H1 (cell line): ENCODE measurements at regions not wholly inside any gene's neighbourhood (a gene's known extent, or its start where the extent isn't known, plus 50 kb on each side); places are given as distances from the start of the nearest gene placed in this dataset.

Experiments
- CTCF ChIA-PET: fragments of 300-600 bp; sonication (Branson Sonifier 250); formaldehyde crosslinking; loops from one replicate; lab custom pipeline; 2021; ENCODE audit not compliant: partially characterized antibody; lab: Charles Lee
- POLR2A ChIA-PET: fragments of 300-600 bp; sonication (Branson Sonifier 250); formaldehyde crosslinking; loops from one replicate; lab custom pipeline; 2021; ENCODE audit warnings: inconsistent platforms; ENCODE audit not compliant: partially characterized antibody; lab: Charles Lee
- DNase-seq, 2 experiments: peaks; one replicate each; pipeline versions ENCODE4 v3.0.0 to v3.0.0-alpha.2; 2010 to 2022; ENCODE audit warnings: low spot score in 2 of 2, low read depth in 1 of 2, mixed read lengths in 1 of 2
- FAIRE-seq: peaks from 2 replicates; lab custom pipeline; 2011; peaks lifted over from hg19 to GRCh38; lab: Jason Lieb, UNC
- H2AFZ ChIP-seq: 2 replicates; pipeline ENCODE4 v1.8.1; 2012; ENCODE audit warnings: low read length, inconsistent platforms
- H2AK5ac ChIP-seq: 2 replicates; pipeline ENCODE4 v1.6.1; 2013; ENCODE audit warnings: low read depth, low read length
- H2BK120ac ChIP-seq: replicated peaks from 2 replicates; pipeline ENCODE3; 2013; ENCODE audit warnings: low read depth, low read length, inconsistent platforms
- H2BK12ac ChIP-seq: 2 replicates; pipeline ENCODE4 v1.6.1; 2013; ENCODE audit warnings: low read depth, low read length
- H2BK15ac ChIP-seq: 2 replicates; pipeline ENCODE4 v1.6.1; 2013; ENCODE audit warnings: low read length
- H2BK20ac ChIP-seq: 2 replicates; pipeline ENCODE4 v1.6.1; 2013; ENCODE audit warnings: low read length
- H2BK5ac ChIP-seq: 2 replicates; pipeline ENCODE4 v1.6.1; 2013; ENCODE audit warnings: low read depth, low read length
- H3K14ac ChIP-seq: 2 replicates; pipeline ENCODE4 v1.6.1; 2013; ENCODE audit warnings: inconsistent platforms; ENCODE audit not compliant: insufficient read length
- H3K18ac ChIP-seq: 2 replicates; pipeline ENCODE4 v1.6.1; 2013; ENCODE audit warnings: low read length; ENCODE audit errors: extremely low read depth
- H3K23ac ChIP-seq: 2 replicates; pipeline ENCODE4 v1.6.1; 2013; ENCODE audit warnings: inconsistent platforms; ENCODE audit not compliant: insufficient read length
- H3K23me2 ChIP-seq: 2 replicates; pipeline ENCODE4 v1.6.1; 2013; ENCODE audit warnings: low read depth, low read length
- H3K27ac ChIP-seq: 2 replicates; pipeline ENCODE4 v1.6.1; 2011; ENCODE audit warnings: low read depth, low read length, inconsistent platforms
- H3K27me3 ChIP-seq, 4 experiments: replicated peaks in 1 of 4; 1 replicate in 1 of 4; 2 replicates in 3 of 4; pipeline versions ENCODE4 v1.6.1 to v1.8.1; 2011 to 2013; ENCODE audit warnings: low read length in 3 of 4, mild to moderate bottlenecking in 3 of 4, inconsistent platforms in 2 of 4, mixed read lengths in 2 of 4, moderate library complexity in 1 of 4; ENCODE audit not compliant: control insufficient read depth in 3 of 4, insufficient read depth in 3 of 4; ENCODE audit errors: extremely low read depth in 1 of 4
- H3K36me3 ChIP-seq, 4 experiments: 2 replicates each; pipeline versions ENCODE4 v1.6.1 to v1.8.1; 2011 to 2013; ENCODE audit warnings: mild to moderate bottlenecking in 4 of 4, low read length in 3 of 4, moderate library complexity in 2 of 4, control low read depth in 1 of 4, inconsistent platforms in 1 of 4; ENCODE audit not compliant: insufficient read depth in 4 of 4, control insufficient read depth in 2 of 4
- H3K4ac ChIP-seq: replicated peaks from 2 replicates; pipeline ENCODE3; 2013; ENCODE audit warnings: low read length, low read depth, mixed read lengths, inconsistent platforms; ENCODE audit not compliant: insufficient read length
- H3K4me1 ChIP-seq, 4 experiments: replicated peaks in 1 of 4; 1 replicate in 1 of 4; 2 replicates in 3 of 4; pipeline versions ENCODE4 v1.6.1 to v1.8.1; 2011 to 2013; ENCODE audit warnings: low read length in 3 of 4, inconsistent platforms in 2 of 4, mixed read lengths in 1 of 4; ENCODE audit not compliant: insufficient read depth in 4 of 4, control insufficient read depth in 3 of 4
- H3K4me2 ChIP-seq, 2 experiments: 2 replicates each; pipeline versions ENCODE4 v1.6.1 to v1.8.1; 2011 to 2013; ENCODE audit warnings: low read depth in 2 of 2, low read length in 2 of 2, control low read depth in 1 of 2, inconsistent platforms in 1 of 2, mild to moderate bottlenecking in 1 of 2; ENCODE audit not compliant: insufficient read depth in 1 of 2
- H3K4me3 ChIP-seq, 4 experiments: fragments of 200-600, 300-600 bp in 1 of 4; sonication (generic), shearing (Covaris generic), sonication (Bioruptor Twin) in 1 of 4; 2 replicates each; pipeline versions ENCODE4 v1.5.1 to v1.8.1; 2011 to 2016; ENCODE audit warnings: low read length in 4 of 4, low read depth in 3 of 4, control low read depth in 2 of 4, inconsistent platforms in 2 of 4, mild to moderate bottlenecking in 2 of 4, mixed read lengths in 1 of 4, moderate library complexity in 1 of 4; ENCODE audit not compliant: insufficient read depth in 2 of 4; ENCODE audit errors: extremely low read depth in 1 of 4
- H3K56ac ChIP-seq: replicated peaks from 2 replicates; pipeline ENCODE3; 2013; ENCODE audit warnings: low read depth, mild to moderate bottlenecking, mixed read lengths, low read length, inconsistent platforms; ENCODE audit not compliant: insufficient read length
- H3K79me1 ChIP-seq: 2 replicates; pipeline ENCODE4 v1.6.1; 2013; ENCODE audit warnings: low read depth, low read length, control low read depth
- H3K79me2 ChIP-seq, 2 experiments: 2 replicates each; pipeline versions ENCODE4 v1.6.1 to v1.8.1; 2012 to 2013; ENCODE audit warnings: low read length in 2 of 2, mild to moderate bottlenecking in 2 of 2, inconsistent platforms in 1 of 2; ENCODE audit not compliant: insufficient read depth in 2 of 2, control insufficient read depth in 1 of 2
- H3K9ac ChIP-seq, 4 experiments: replicated peaks in 1 of 4; 1 replicate in 1 of 4; 2 replicates in 3 of 4; pipeline versions ENCODE4 v1.6.1 to v1.8.1; 2011 to 2013; ENCODE audit warnings: low read depth in 3 of 4, low read length in 3 of 4, control low read depth in 2 of 4, mild to moderate bottlenecking in 2 of 4, moderate library complexity in 2 of 4, inconsistent platforms in 1 of 4; ENCODE audit errors: extremely low read depth in 1 of 4
- H3K9me3 ChIP-seq, 2 experiments: 2 replicates each; pipeline versions ENCODE4 v1.6.1 to v1.8.1; 2012 to 2013; ENCODE audit warnings: mild to moderate bottlenecking in 2 of 2, moderate library complexity in 2 of 2, control low read depth in 1 of 2, inconsistent platforms in 1 of 2, low read depth in 1 of 2, low read length in 1 of 2, mixed read lengths in 1 of 2; ENCODE audit not compliant: insufficient read depth in 2 of 2
- H4K20me1 ChIP-seq, 2 experiments: replicated peaks in 1 of 2; 2 replicates each; pipeline versions ENCODE3 to v1.8.1; 2011 to 2013; ENCODE audit warnings: inconsistent platforms in 2 of 2, low read length in 2 of 2, mild to moderate bottlenecking in 1 of 2; ENCODE audit not compliant: insufficient read depth in 2 of 2, control insufficient read depth in 1 of 2
- H4K5ac ChIP-seq: 2 replicates; pipeline ENCODE4 v1.6.1; 2013; ENCODE audit warnings: low read length, low read depth, mixed read lengths, inconsistent platforms; ENCODE audit not compliant: insufficient read length
- H4K8ac ChIP-seq: 2 replicates; pipeline ENCODE4 v1.8.0; 2013; ENCODE audit warnings: mild to moderate bottlenecking, moderate library complexity, low read length, inconsistent platforms; ENCODE audit not compliant: insufficient read depth; ENCODE audit errors: extremely low read depth
- H4K91ac ChIP-seq: replicated peaks from 2 replicates; pipeline ENCODE3; 2013; ENCODE audit warnings: low read length, mixed read lengths, inconsistent platforms; ENCODE audit not compliant: insufficient read length
- EGR1 ChIP-seq: IDR thresholded peaks from 2 replicates; pipeline ENCODE4 v1.6.1; 2011; ENCODE audit warnings: low read depth, low read length, borderline replicate concordance
- PHF8 ChIP-seq: fragments of 200-600 bp; sonication (generic); conservative IDR thresholded peaks from 2 replicates; pipeline ENCODE4 v1.7.1; 2012; ENCODE audit warnings: low read depth, mild to moderate bottlenecking, inconsistent platforms, low read length, moderate library complexity
- WGBS, 2 experiments: shearing (Covaris generic) in 1 of 2; methylation state at CpG; one replicate each; pipeline versions ENCODE4 v1.1.6 to v1.1.7; 2013 to 2015; ENCODE audit warnings: low lambda C conversion rate in 2 of 2, mixed read lengths in 2 of 2, inconsistent platforms in 1 of 2, low coverage in 1 of 2, missing lambda C conversion rate in 1 of 2; ENCODE audit not compliant: insufficient replicate concordance in 2 of 2, insufficient coverage in 1 of 2, insufficient read length in 1 of 2; ENCODE audit errors: extremely low coverage in 1 of 2, missing lambda C conversion rate in 1 of 2; 5-methylcytosine and 5-hydroxymethylcytosine counted together

DNA sequence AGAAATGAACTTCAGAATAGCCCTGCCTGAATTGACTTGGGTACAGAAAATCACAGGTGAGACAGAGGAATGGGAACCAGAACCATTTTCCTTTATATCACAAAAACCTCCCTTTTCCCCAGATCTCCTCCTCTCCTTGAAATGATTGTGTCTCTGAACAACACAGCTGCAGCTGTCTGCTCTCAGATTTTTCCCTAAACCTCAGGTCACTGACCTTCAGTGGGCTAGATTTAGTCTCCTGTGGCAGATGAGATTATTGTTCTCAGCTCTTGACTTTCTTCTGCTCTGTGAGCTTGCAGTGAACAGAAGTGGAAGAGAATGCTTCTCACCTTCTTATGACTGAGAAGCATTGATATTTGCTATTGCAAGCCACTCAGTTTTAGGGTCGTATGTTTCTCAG lies 92.3 kb upstream of the FAM20A start:
- no peaks in the 10 kb centered on the region; a peak in 1 of 7 replicates for H3K27me3 ChIP-seq
- H3K23me2 ChIP-seq: peaks cover 4% of the 10 kb centered on the region; the same call in 1 of the 2 replicates
- no peaks in the 10 kb centered on the region for H3K79me2 ChIP-seq
- H3K56ac ChIP-seq: no peak overlapping the region
- no peaks in the 10 kb centered on the region; a peak in 2 of 4 replicates for H3K9me3 ChIP-seq
- DNase-seq (no peak), FAIRE-seq (no peak)
- H2BK12ac ChIP-seq: no peak overlapping the region
- H2BK120ac ChIP-seq: no peak overlapping the region
- no peak overlapping the region for H4K91ac ChIP-seq
- H2BK20ac ChIP-seq: no peak overlapping the region
- ChIA-PET CTCF (no interaction called here), POLR2A (no interaction called here)
- WGBS, 2 experiments: 94% methylated on average over 1 of the region's 1 CpG; no CpG with 5 or more reads in 1 of the 2 experiments
- H3K9ac ChIP-seq: no peak overlapping the region
- H2BK15ac ChIP-seq: no peak overlapping the region
- H3K4me3 ChIP-seq: no peak overlapping the region
- H2BK5ac ChIP-seq: no peak overlapping the region
- no peak overlapping the region for H2AK5ac ChIP-seq
- H3K14ac ChIP-seq: no peak overlapping the region
- peaks cover 0 to 3% of the 10 kb centered on the region in 2 experiments for H4K20me1 ChIP-seq
- H4K5ac ChIP-seq: no peak overlapping the region
- H3K4me1 ChIP-seq: 0 out of 7 replicates have a peak, but pooled peaks cover 0 to 4% (median 0%) of the 10 kb centered on the region in 4 experiments
- H3K79me1 ChIP-seq: no peaks in the 10 kb centered on the region
- H3K23ac ChIP-seq: no peak overlapping the region
- no peaks in the 10 kb centered on the region for H3K36me3 ChIP-seq
- TF ChIP-seq EGR1 (no peak), PHF8 (no peak)
- H3K4me2 ChIP-seq: no peak overlapping the region
- H4K8ac ChIP-seq: no peak overlapping the region
- H3K27ac ChIP-seq: no peak overlapping the region
- no peak overlapping the region for H3K18ac ChIP-seq
- H3K4ac ChIP-seq: no peak overlapping the region
- H2AFZ ChIP-seq: no peak overlapping the region
